ENCODE measurements at regions not wholly inside any gene's neighbourhood (a gene's known extent, or its start where the extent isn't known, plus 50 kb on each side); places are given as distances from the start of the nearest gene placed in this dataset.
"Not testable (repeated sequence)": the region's sequence is repeated elsewhere in the genome, so short reads cannot be mapped to it uniquely, and the experiment has no call there.

- TF ChIP-seq CTCF, POLR2A (IDR thresholded peaks at IDR 0.05): not testable (repeated sequence)
Observed at GRCh38 chr12:131286301-131286700, 332.6 kb downstream of the ADGRD1 start.

Data from lower leg skin (tissue), 3 donors.